ENCODE measurements at regions not wholly inside any gene's neighbourhood (a gene's known extent, or its start where the extent isn't known, plus 50 kb on each side); places are given as distances from the start of the nearest gene placed in this dataset.
"Not testable (repeated sequence)": the region's sequence is repeated elsewhere in the genome, so short reads cannot be mapped to it uniquely, and the experiment has no call there.

DNA sequence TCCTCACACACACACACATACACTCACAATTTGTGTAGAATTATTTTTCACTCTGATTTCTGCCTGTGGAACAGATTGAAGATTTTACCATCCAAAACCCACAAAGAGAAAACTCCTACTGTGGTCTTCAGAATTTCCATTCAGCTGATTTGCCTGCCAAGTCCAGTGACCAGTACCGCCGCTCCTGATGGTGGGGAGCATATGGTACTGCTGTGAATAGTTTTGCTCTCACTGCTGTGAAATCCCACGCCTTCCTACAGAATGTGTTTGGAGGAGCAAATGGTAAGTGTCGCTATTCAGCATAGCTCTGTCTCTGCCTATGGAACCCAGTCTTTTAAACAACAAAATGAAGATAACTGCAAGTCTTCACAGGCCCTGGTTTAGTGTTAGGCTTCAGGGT lies 629.5 kb downstream of the LMO4 start:
- DNase-seq (ENCODE audit: low spot score) = no peak

DNA sequence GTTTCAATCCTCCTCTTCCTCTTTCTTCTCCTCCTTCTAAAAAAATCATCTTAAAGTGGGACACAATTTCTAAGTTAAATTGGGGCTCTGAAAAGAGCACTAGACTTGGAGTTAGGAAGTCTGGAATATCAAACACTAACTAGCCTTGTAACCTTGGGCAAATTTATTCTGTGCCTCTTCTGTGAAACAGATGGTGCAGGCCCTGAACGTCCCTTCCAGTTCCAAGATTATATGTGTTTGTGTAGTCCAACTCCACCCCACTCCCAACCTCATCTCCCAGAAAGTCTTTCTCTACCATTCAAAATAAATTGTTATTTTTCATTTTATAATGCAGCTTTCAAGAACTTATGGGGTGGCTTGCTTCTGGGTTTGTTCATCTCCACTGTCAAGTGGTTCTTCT lies 630.0 kb downstream of the LMO4 start:
- no peak for DNase-seq (ENCODE audit: low spot score)

DNA sequence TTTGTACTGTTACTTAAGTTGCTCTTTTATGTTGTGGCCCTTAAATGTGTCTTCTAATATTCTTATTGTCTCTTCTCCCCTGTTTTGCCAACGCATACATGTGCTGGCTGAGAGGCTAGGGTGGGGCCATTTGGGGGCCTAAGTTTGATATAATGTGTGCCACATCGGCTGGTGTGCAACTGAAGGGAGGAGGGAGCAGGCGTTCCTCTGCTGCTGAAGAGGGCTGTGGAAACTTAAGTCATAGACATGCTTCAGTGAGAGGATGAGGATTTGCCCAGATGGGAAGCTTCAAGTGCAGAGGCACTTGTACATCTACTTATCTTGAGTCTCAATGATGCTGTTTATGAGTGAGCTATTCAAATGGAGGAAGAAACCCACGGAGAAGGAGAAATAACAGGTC lies 630.6 kb downstream of the LMO4 start:
- no peak for DNase-seq (ENCODE audit: low spot score)

DNA sequence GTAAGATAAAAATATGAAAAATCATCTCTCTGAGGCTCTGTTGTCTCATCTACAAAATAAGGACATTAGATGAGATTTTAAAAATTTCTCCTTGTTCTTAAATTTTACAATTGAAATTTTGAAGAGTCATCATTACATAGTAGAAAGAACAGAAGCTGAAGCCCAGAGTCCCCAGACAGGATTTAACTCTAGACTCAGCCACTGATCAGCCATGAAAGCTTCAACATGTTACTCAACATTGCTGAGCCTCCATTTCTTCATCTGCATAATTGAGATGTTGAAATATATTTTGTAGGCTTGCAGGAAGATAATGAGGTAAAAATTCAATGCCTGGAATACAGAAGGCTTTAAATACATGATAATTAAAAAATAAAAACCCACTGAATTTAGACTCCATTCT lies 633.3 kb downstream of the LMO4 start:
- DNase-seq (ENCODE audit: low spot score) = no peak

DNA sequence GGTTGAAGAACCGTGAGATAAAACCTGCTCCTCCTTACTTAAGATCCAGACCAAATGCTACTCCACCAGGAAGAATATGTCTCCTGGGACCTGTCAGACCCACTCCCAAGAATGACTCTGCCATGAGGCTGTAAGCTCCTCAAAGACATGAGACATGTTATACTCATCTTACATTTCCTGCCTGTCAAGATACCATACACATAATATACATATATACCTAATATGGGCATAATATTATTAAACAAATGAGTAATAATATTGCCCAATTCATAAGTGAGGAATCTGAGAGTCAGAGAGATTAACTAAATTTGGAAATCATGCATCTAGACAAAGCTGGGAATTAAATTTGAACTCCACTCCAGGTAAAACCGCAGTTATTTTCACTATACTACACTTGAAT lies 634.9 kb downstream of the LMO4 start:
- DNase-seq (ENCODE audit: low spot score) = no peak

- no peak for DNase-seq (ENCODE audit: low spot score)
Measured at GRCh38 chr1:87965193-87965592, 636.5 kb downstream of the LMO4 start.

- DNase-seq (ENCODE audit: low spot score) = no peak
Measured at GRCh38 chr1:87968197-87968955, 639.7 kb downstream of the LMO4 start.

DNA sequence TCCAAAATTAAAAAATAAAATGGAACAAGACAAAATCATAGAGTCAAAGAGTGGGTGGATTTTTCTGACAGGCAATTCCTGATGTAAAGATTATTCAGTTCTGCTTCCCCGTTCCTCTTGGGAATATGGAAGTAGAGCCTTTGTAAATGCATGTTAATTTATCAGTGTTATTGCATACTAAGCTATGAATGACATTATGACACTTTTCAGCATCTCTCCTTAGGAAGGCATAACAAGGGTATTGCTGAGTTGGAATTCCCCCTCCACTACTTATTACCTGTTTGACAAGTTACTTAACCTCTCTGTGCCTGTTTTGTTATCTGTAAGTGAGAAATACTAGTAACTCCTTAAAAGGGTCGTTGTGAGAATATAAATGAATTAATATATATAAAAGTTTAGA lies 640.4 kb downstream of the LMO4 start:
- DNase-seq (ENCODE audit: low spot score) = no peak

GRCh38 chr1:87972811-87973210 lies 644.1 kb downstream of the LMO4 start:
- no peak for DNase-seq (ENCODE audit: low spot score)

- DNase-seq (ENCODE audit: low spot score) = no peak
Measured at GRCh38 chr1:87973896-87974295, 645.2 kb downstream of the LMO4 start.

GRCh38 chr1:87976316-87976715 lies 647.6 kb downstream of the LMO4 start:
- no peak for DNase-seq (ENCODE audit: low spot score)

- DNase-seq (ENCODE audit: low spot score) = no peak
Measured at GRCh38 chr1:87977145-87977544, 648.5 kb downstream of the LMO4 start.

- no peak for DNase-seq (ENCODE audit: low spot score)
Measured at GRCh38 chr1:87979079-87979478, 650.4 kb downstream of the LMO4 start.

GRCh38 chr1:87980494-87980893 lies 651.8 kb downstream of the LMO4 start:
- no peak for DNase-seq (ENCODE audit: low spot score)

DNA sequence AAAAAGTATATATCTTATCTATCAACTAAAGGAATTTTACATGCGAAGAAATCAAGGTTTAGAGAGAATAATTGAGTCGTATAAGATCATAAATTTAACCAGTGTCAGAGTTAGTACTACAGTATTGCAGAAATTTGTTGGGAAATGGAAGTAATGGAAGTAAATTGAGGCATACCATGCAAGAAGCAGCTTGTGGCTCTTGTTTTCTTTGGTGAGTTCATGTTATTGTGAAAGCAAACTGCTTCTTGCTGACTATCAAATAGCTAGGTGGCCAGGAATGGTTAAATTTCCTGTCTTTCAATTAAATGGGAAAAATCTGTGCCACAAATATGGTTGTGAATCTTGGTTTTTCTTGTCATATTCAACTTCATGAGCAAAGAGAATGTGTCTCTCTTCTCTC lies 652.7 kb downstream of the LMO4 start:
- DNase-seq (ENCODE audit: low spot score) = no peak

DNA sequence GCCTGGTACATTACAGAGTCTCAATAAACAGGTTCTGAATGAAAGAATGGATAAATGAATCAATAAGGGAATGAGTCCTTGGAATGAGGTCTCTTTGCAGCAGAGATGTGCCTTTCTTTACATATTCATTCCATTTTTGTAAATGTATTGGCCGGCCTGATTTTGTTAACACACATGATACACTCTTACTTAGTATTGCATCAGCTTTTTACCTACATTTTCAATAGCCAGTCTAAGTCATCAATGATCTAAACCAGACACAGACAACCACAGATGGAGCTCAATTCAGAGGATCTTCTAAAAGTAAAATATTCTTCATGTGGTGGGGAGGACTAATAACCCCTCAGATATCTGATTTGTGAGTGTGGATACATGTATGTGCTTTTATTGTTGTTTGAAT lies 653.1 kb downstream of the LMO4 start:
- DNase-seq (ENCODE audit: low spot score) = no peak

GRCh38 chr1:87983841-87984240 lies 655.2 kb downstream of the LMO4 start:
- no peak for DNase-seq (ENCODE audit: low spot score)

DNA sequence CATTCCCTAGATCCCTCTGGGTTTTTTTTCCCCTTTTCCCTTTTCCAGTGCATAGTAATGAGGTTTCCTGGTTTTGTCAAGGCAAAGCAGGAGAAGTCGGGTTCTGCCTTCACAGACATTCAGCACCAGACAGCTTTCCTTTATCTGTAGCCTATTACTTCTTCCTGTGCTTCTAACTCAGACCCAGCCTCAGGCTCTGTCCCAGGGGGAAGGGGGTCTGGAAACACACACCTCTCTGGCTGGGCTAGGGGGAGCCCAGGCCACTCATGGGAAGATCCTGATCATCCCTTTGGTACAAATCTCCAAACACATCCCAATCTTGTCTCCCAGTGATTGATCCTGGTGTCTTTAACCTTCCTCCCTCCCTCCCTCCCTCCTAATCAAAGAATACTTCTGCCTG lies 656.4 kb downstream of the LMO4 start:
- no peak for DNase-seq (ENCODE audit: low spot score)

DNA sequence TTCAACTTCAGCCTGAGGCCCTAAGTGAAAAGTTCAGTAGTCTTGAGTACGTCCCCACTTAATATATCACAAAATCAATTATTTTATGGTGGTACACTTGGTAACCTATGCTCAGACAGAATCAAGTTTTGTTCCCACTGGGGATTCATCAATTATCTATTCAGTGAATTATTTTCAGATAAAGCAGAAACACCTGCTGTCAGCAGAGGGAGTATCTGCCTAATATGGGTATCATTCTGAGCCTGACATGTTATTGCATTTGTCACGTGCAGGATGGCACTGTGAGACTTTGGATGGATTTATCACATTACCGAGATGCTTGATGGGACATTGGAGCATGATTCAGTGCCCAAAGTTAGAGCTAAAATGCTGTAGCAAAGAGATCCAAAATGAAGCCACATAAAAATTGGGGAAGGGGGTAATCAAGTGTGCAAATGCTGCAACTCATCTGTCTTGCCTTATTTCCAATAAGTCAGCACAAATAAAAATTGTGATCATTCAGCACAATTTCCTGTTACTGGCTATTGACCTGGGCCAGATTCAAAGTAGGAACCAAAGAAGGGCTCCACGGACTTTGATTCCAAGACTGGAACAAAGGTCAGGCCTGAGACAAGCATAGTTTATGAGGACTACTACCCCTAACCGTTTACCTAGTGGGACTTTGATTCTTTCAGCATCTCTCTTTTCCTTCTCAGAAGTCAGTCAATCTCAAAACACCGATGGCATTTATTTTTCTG lies 657.6 kb downstream of the LMO4 start:
- no peak for DNase-seq (ENCODE audit: low spot score)

- no peak for DNase-seq (ENCODE audit: low spot score)
Measured at GRCh38 chr1:87989346-87989745, 660.7 kb downstream of the LMO4 start.

DNA sequence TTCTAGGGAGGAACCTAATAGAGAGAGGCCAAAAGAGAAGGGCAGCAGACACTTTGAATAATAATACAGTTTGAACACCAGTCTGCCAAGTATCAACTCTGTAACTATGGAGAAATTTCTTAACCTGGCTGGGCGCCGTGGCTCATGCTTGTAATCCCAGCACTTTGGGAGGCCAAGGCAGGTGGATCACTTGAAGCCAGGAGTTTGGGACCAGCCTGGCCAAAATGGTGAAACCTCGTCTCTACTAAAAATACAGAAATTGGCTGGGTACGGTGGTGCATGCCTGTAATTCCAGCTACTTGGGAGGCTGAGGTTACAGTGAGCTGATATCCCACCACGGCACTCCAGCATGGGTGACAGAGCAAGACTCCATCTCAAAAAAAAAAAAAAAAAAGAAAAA lies 663.9 kb downstream of the LMO4 start:
- DNase-seq (ENCODE audit: low spot score) = not testable (repeated sequence)

GRCh38 chr1:87993051-87993450 lies 664.4 kb downstream of the LMO4 start:
- DNase-seq (ENCODE audit: low spot score) = no peak

DNA sequence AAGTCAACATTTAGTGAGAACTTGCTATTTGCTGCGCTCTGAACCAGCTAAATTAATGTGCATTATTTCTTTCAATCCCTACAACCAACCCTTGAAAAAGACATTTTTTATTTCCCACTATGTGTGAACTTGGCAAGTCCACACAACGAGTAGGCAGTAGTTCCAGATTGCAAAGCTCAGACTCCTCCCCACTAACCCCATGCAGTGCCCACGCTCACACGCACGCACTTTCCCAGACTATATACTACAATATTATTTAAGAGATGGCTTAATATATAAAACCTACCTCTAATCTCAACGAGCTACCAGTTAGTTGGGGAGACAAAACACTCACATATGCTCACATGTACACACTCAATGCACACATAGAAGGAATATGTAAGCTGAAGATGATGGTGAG lies 671.2 kb downstream of the LMO4 start:
- no peak for DNase-seq (ENCODE audit: low spot score)

GRCh38 chr1:88001460-88001859 lies 672.8 kb downstream of the LMO4 start:
- no peak for DNase-seq (ENCODE audit: low spot score)
